Parathyroid adenoma (tissue), 2 donors: ENCODE measurements at regions not wholly inside any gene's neighbourhood (a gene's known extent, or its start where the extent isn't known, plus 50 kb on each side); places are given as distances from the start of the nearest gene placed in this dataset.
"Not testable (repeated sequence)": the region's sequence is repeated elsewhere in the genome, so short reads cannot be mapped to it uniquely, and the experiment has no call there.

Experiments used
- H2AFZ ChIP-seq: fragments of 300-600 bp; sonication (generic); one replicate; pipeline ENCODE4 v1.7.0; 2017; ENCODE audit warnings: antibody characterized with exemption, mild to moderate bottlenecking
- H3K27ac ChIP-seq: fragments of 300-600 bp; sonication (generic); one replicate; pipeline ENCODE4 v1.7.0; 2017
- H3K27me3 ChIP-seq: fragments of 300-600 bp; sonication (generic); one replicate; pipeline ENCODE4 v1.7.0; 2017; ENCODE audit warnings: low read length; ENCODE audit not compliant: control insufficient read depth, insufficient read depth
- H3K36me3 ChIP-seq: fragments of 300-600 bp; sonication (generic); one replicate; pipeline ENCODE4 v1.7.0; 2017; ENCODE audit warnings: low read length; ENCODE audit not compliant: control insufficient read depth, insufficient read depth
- H3K4me1 ChIP-seq: fragments of 300-600 bp; sonication (generic); one replicate; pipeline ENCODE4 v1.7.0; 2017; ENCODE audit warnings: control low read depth
- H3K4me2 ChIP-seq: fragments of 300-600 bp; sonication (generic); one replicate; pipeline ENCODE4 v1.7.0; 2017; ENCODE audit warnings: low read length
- H3K4me3 ChIP-seq: fragments of 300-600 bp; sonication (generic); one replicate; pipeline ENCODE4 v1.7.0; 2017; ENCODE audit warnings: low read depth, low read length
- H3K79me2 ChIP-seq: fragments of 300-600 bp; sonication (generic); one replicate; pipeline ENCODE4 v1.7.0; 2017; ENCODE audit warnings: control low read depth
- H3K9ac ChIP-seq: fragments of 300-600 bp; sonication (generic); one replicate; pipeline ENCODE4 v1.7.0; 2017; ENCODE audit warnings: mild to moderate bottlenecking
- H3K9me3 ChIP-seq: fragments of 300-600 bp; sonication (generic); one replicate; pipeline ENCODE4 v1.7.0; 2017; ENCODE audit warnings: low read length; ENCODE audit not compliant: control insufficient read depth
- TF ChIP-seq, protein P1 (sequence below): fragments of 300-600 bp; sonication (generic); IDR thresholded peaks from one replicate; pipeline ENCODE4 v1.7.0; 2017; ENCODE audit warnings: antibody characterized with exemption, mild to moderate bottlenecking
- donor health status: primary hyperparathyroidism.

DNA sequence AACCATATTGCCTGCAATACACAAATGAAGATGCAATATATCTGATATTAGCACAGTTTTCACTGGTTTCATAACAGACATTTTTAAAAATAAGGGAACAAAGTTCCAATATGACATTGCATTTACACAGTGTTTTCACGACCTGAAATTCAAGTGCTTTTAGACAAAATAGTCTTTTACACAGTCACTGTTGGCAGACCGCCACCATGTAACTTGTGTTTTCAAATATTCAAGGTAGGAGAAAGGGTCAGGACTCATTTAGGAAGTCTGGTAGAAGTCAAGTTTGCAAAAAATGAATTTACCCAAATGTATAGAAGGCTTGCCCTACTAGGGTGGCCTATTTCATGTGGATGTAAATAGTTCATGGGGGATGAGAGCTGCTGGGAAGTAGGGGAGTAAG lies 98.1 kb upstream of the TAS2R1 start:
- no peaks in the 10 kb centered on the region for H3K4me1 ChIP-seq
- H3K4me2 ChIP-seq: no peak overlapping the region
- no peak overlapping the region for H2AFZ ChIP-seq
- H3K27me3 ChIP-seq: no peaks in the 10 kb centered on the region
- H3K27ac ChIP-seq: no peak overlapping the region
- no peaks in the 10 kb centered on the region for H3K79me2 ChIP-seq
- no peaks in the 10 kb centered on the region for H3K36me3 ChIP-seq
- no peaks in the 10 kb centered on the region for H3K9me3 ChIP-seq
- H3K9ac ChIP-seq: no peak overlapping the region
- no peak overlapping the region for H3K4me3 ChIP-seq
- TF ChIP-seq, protein P1, sequence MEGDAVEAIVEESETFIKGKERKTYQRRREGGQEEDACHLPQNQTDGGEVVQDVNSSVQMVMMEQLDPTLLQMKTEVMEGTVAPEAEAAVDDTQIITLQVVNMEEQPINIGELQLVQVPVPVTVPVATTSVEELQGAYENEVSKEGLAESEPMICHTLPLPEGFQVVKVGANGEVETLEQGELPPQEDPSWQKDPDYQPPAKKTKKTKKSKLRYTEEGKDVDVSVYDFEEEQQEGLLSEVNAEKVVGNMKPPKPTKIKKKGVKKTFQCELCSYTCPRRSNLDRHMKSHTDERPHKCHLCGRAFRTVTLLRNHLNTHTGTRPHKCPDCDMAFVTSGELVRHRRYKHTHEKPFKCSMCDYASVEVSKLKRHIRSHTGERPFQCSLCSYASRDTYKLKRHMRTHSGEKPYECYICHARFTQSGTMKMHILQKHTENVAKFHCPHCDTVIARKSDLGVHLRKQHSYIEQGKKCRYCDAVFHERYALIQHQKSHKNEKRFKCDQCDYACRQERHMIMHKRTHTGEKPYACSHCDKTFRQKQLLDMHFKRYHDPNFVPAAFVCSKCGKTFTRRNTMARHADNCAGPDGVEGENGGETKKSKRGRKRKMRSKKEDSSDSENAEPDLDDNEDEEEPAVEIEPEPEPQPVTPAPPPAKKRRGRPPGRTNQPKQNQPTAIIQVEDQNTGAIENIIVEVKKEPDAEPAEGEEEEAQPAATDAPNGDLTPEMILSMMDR: no peak

DNA sequence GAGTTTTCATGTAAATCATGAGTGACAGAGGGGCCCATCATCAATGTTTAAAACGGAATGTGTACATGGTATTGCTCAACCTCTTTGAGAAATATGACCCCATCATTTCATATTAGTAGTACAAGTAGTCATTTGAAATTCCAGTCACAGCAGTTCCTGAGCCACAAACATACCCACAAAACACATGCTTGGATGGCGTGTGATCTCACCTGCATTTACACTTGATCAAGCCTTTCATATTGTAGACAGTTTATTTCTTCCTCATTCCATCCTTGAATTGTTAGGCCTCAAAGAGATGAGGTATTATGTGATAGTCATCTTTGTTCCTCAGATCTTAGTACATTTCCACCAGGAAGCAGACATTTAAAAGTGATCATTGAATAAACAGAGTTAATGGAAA lies 96.8 kb upstream of the TAS2R1 start:
- no peaks in the 10 kb centered on the region for H3K36me3 ChIP-seq
- TF ChIP-seq, protein P1: no peak
- H3K27ac ChIP-seq: no peak overlapping the region
- H3K27me3 ChIP-seq: no peaks in the 10 kb centered on the region
- no peaks in the 10 kb centered on the region for H3K4me1 ChIP-seq
- no peak overlapping the region for H3K4me3 ChIP-seq
- no peak overlapping the region for H3K9ac ChIP-seq
- H3K79me2 ChIP-seq: no peaks in the 10 kb centered on the region
- H3K9me3 ChIP-seq: no peaks in the 10 kb centered on the region
- H3K4me2 ChIP-seq: no peak overlapping the region
- H2AFZ ChIP-seq: no peak overlapping the region

DNA sequence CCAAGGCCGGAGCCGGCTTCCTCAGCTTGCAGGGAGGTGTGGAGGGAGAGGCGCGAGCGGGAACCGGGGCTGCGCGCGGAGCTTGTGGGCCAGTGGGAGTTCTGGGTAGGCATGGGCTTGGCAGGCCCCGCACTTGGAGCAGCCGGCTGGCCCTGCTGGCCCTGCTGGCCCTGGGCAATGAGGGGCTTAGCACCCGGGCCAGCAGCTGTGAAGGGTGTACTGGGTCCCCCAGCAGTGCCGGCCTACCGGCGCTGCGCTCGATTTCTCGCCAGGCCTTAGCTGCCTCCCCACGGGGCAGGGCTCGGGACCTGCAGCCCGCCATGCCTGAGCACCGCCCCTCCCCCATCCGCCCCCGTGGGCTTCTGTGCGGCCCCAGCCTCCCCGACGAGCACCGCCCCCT lies 95.1 kb upstream of the TAS2R1 start:
- H3K4me2 ChIP-seq, H3K27ac ChIP-seq, H3K79me2 ChIP-seq, H2AFZ ChIP-seq, H3K4me3 ChIP-seq, H3K9me3 ChIP-seq, H3K4me1 ChIP-seq, H3K9ac ChIP-seq, H3K36me3 ChIP-seq, H3K27me3 ChIP-seq: not testable (repeated sequence)

DNA sequence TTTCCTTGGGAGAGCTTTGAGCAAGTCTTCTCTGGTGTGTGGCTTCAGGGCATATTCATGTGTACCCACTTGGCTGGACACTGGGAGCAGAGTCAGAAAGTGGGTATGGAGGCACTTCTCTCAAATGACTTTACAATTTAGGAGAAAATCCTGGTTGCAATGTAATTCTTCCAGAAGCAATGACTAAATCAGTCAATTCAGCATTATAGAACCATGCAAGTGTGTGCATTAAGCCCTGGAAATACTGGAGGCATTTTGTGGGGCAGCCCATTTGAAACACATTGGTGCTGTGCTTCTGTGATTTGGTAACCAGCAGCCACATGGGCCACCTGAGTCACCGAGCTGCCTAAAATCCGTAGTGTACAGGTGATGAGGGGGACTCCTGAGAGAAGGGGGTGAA lies 94.6 kb upstream of the TAS2R1 start:
- Histone ChIP-seq H3K9ac (no peak overlapping the region), H3K27ac (no peak overlapping the region), H2AFZ (no peak overlapping the region), H3K9me3 (no peaks in the 10 kb centered on the region), H3K4me3 (no peak overlapping the region), H3K79me2 (no peaks in the 10 kb centered on the region), H3K27me3 (no peaks in the 10 kb centered on the region), H3K4me1 (no peaks in the 10 kb centered on the region), H3K36me3 (no peaks in the 10 kb centered on the region), H3K4me2 (no peak overlapping the region)
- TF ChIP-seq, protein P1: no peak

DNA sequence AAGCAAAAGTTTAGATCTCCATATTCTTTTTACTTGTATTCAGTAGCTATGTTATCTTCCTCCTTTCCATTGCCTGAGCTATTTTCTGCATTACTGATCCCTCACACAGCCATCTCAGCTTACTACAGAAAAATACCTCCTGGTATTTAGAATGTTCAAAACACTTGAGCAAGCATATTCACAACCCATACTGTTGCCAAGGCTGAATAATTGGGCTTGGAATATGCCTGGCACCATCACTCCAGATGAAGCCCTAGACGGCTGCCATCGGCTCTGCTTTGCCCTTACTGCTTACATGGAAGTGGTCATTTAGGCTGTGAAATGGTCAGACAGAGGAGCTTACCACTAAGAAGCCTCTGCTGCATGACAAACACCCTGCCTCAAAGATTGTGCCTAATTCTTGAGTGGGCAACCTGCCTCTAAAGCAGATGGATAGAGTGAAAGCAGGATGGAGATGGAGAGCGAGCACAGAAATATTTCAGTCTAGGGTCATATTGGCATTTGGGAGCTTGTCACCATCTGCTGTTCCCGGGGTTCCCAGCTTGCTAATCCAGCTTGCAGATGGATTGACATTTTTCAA lies 92.5 kb upstream of the TAS2R1 start:
- Histone ChIP-seq H2AFZ (no peak overlapping the region), H3K27ac (no peak overlapping the region)

More for the DNA sequence above, 92.5 kb upstream of the TAS2R1 start:
- TF ChIP-seq, protein P1: no peak
- Histone ChIP-seq H3K9me3 (no peaks in the 10 kb centered on the region), H3K4me1 (no peaks in the 10 kb centered on the region), H3K9ac (no peak overlapping the region), H3K4me2 (no peak overlapping the region), H3K4me3 (no peak overlapping the region), H3K27me3 (no peaks in the 10 kb centered on the region), H3K79me2 (no peaks in the 10 kb centered on the region), H3K36me3 (no peaks in the 10 kb centered on the region)
